Stimulated activated CD4-positive, alpha-beta T cell treated with anti-CD3 and anti-CD28 coated beads, Interleukin-15, amount 100 ng/mL, for 24 hours (primary cell): ENCODE measurements at regions not wholly inside any gene's neighbourhood (a gene's known extent, or its start where the extent isn't known, plus 50 kb on each side); places are given as distances from the start of the nearest gene placed in this dataset.

Experiments
- DNase-seq: peaks from one replicate; pipeline ENCODE4 v3.0.0-alpha.2; 2020

- DNase-seq, result no peak
Observed at GRCh38 chr11:42054351-42054900, 595.0 kb upstream of the LRRC4C start.

GRCh38 chr11:42055606-42056005, 596.2 kb upstream of the LRRC4C start:
- no peak for DNase-seq

- DNase-seq, result no peak
Observed at GRCh38 chr11:42058794-42059193, 599.3 kb upstream of the LRRC4C start.

- no peak for DNase-seq
Observed at GRCh38 chr11:42065199-42065598, 605.7 kb upstream of the LRRC4C start.

- no peak for DNase-seq
Observed at GRCh38 chr11:42066113-42066512, 606.7 kb upstream of the LRRC4C start.

GRCh38 chr11:42074306-42074705, 614.9 kb upstream of the LRRC4C start:
- DNase-seq, result no peak

GRCh38 chr11:42075180-42075579, 615.7 kb upstream of the LRRC4C start:
- no peak for DNase-seq

- DNase-seq, result no peak
Observed at GRCh38 chr11:42077794-42078193, 618.3 kb upstream of the LRRC4C start.

GRCh38 chr11:42085736-42086135, 626.3 kb upstream of the LRRC4C start:
- DNase-seq, result no peak

GRCh38 chr11:42093541-42093940, 634.1 kb upstream of the LRRC4C start:
- DNase-seq, result no peak

- no peak for DNase-seq
Observed at GRCh38 chr11:42098075-42098474, 638.6 kb upstream of the LRRC4C start.

GRCh38 chr11:42112866-42113265, 653.4 kb upstream of the LRRC4C start:
- no peak for DNase-seq

- DNase-seq, result no peak
Observed at GRCh38 chr11:42114927-42115326, 655.5 kb upstream of the LRRC4C start.

- DNase-seq, result no peak
Observed at GRCh38 chr11:42138454-42138853, 679.0 kb upstream of the LRRC4C start.

GRCh38 chr11:42145311-42145710, 685.9 kb upstream of the LRRC4C start:
- no peak for DNase-seq

GRCh38 chr11:42161886-42162285, 702.4 kb upstream of the LRRC4C start:
- no peak for DNase-seq

- DNase-seq, result no peak
Observed at GRCh38 chr11:42169191-42169590, 709.7 kb upstream of the LRRC4C start.

GRCh38 chr11:42170601-42171000, 711.1 kb upstream of the LRRC4C start:
- no peak for DNase-seq

- DNase-seq, result no peak
Observed at GRCh38 chr11:42171046-42171445, 711.6 kb upstream of the LRRC4C start.

GRCh38 chr11:42172441-42172840, 713.0 kb upstream of the LRRC4C start:
- no peak for DNase-seq

GRCh38 chr11:42175203-42175602, 715.8 kb upstream of the LRRC4C start:
- no peak for DNase-seq

GRCh38 chr11:42179216-42179615, 719.8 kb upstream of the LRRC4C start:
- no peak for DNase-seq

GRCh38 chr11:42195289-42196013, 736.0 kb upstream of the LRRC4C start:
- no peak for DNase-seq

- DNase-seq, result no peak
Observed at GRCh38 chr11:42200311-42200710, 740.9 kb upstream of the LRRC4C start.

- no peak for DNase-seq
Observed at GRCh38 chr11:42201603-42202148, 742.2 kb upstream of the LRRC4C start.
